Stimulated activated CD8-positive, alpha-beta memory T cell treated with anti-CD3 and anti-CD28 coated beads, Interleukin-15, amount 100 ng/mL, for 24 hours (primary cell): ENCODE measurements at regions not wholly inside any gene's neighbourhood (a gene's known extent, or its start where the extent isn't known, plus 50 kb on each side); places are given as distances from the start of the nearest gene placed in this dataset.

Experiments used
- DNase-seq: peaks from one replicate; pipeline ENCODE4 v3.0.0-alpha.2; 2020; ENCODE audit warnings: low read depth

- DNase-seq: no peak
Observed at GRCh38 chr14:98576463-98576862, 695.5 kb downstream of the BCL11B start.

GRCh38 chr14:98578204-98578603 is 693.8 kb downstream of the BCL11B start:
- DNase-seq: no peak

GRCh38 chr14:98579140-98579539 is 692.9 kb downstream of the BCL11B start:
- no peak for DNase-seq

- DNase-seq: no peak
Observed at GRCh38 chr14:98580131-98580678, 691.8 kb downstream of the BCL11B start.

GRCh38 chr14:98582276-98582675 is 689.7 kb downstream of the BCL11B start:
- DNase-seq: no peak

- no peak for DNase-seq
Observed at GRCh38 chr14:98591161-98591560, 680.8 kb downstream of the BCL11B start.

GRCh38 chr14:98592611-98593170 is 679.3 kb downstream of the BCL11B start:
- DNase-seq: no peak

GRCh38 chr14:98593361-98593761 is 678.6 kb downstream of the BCL11B start:
- no peak for DNase-seq

- DNase-seq: no peak
Observed at GRCh38 chr14:98594156-98594555, 677.8 kb downstream of the BCL11B start.

- DNase-seq: no peak
Observed at GRCh38 chr14:98598576-98598975, 673.4 kb downstream of the BCL11B start.

- DNase-seq: no peak
Observed at GRCh38 chr14:98599082-98599481, 672.9 kb downstream of the BCL11B start.

- DNase-seq: no peak
Observed at GRCh38 chr14:98602983-98603382, 669.0 kb downstream of the BCL11B start.

- DNase-seq: no peak
Observed at GRCh38 chr14:98605043-98605442, 667.0 kb downstream of the BCL11B start.

GRCh38 chr14:98606041-98606640 is 665.9 kb downstream of the BCL11B start:
- no peak for DNase-seq

GRCh38 chr14:98606816-98607215 is 665.2 kb downstream of the BCL11B start:
- DNase-seq: no peak

GRCh38 chr14:98607341-98607910 is 664.6 kb downstream of the BCL11B start:
- DNase-seq: no peak

- DNase-seq: no peak
Observed at GRCh38 chr14:98608071-98609060, 663.6 kb downstream of the BCL11B start.

- DNase-seq: no peak
Observed at GRCh38 chr14:98612434-98613200, 659.4 kb downstream of the BCL11B start.

GRCh38 chr14:98614741-98615140 is 657.3 kb downstream of the BCL11B start:
- no peak for DNase-seq

- no peak for DNase-seq
Observed at GRCh38 chr14:98622208-98623051, 649.6 kb downstream of the BCL11B start.
